Activated CD4-positive, alpha-beta T cell treated with anti-CD3 and anti-CD28 coated beads, Interleukin-2, amount 50 U/mL, for 16 hours (primary cell): ENCODE measurements at regions not wholly inside any gene's neighbourhood (a gene's known extent, or its start where the extent isn't known, plus 50 kb on each side); places are given as distances from the start of the nearest gene placed in this dataset.
A peak's percentile ranks its signal among the peaks of the same experiment; 100 is the strongest.

Source experiments
- DNase-seq: peaks from one replicate; pipeline ENCODE4 v3.0.0-alpha.2; 2020

DNA sequence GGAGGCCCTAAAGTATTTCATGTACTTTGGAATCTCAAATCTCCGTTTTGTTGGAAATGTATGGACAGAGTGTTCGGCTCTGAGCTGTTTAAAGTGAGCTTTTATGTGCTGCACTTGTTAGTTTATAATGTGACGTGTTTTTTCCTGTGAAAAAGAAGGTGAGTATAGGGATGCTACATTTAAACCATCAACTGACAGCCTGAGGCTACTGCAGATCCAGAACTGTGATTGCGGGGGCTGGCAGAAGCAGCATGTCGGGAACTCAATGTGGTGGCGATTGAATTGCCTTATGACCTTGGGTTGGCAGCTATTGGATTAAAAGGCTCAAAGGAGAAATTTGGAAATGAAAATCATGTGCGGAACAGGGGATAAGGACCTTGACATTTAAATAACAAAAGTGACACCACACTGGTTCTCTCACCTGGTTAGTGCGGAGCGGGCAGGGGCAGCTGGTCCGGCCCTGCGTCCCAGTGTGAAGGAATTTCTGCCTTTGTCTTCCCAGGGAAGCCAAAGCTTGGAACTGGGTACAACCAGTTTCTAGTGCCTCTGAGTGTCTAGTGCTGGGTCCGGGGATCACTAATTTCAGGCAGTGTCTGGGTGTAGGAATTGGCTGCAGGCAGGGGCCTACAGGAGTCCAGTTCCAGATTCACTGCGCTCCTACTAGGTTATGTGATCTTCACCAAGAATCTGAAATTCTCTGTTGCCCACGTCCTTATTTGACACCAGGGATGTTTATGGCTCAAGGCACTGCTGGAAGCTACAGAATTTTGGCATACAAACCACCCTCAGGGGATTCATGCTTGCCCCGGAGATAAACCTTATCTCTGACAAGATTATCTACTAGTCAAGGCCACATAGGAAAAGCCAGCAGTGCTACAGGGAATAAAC, 120.7 kb upstream of the ERCC6L2 start:
- no peak for DNase-seq

GRCh38 chr9:95753762-95754465, 121.6 kb upstream of the ERCC6L2 start:
- no peak for DNase-seq

DNA sequence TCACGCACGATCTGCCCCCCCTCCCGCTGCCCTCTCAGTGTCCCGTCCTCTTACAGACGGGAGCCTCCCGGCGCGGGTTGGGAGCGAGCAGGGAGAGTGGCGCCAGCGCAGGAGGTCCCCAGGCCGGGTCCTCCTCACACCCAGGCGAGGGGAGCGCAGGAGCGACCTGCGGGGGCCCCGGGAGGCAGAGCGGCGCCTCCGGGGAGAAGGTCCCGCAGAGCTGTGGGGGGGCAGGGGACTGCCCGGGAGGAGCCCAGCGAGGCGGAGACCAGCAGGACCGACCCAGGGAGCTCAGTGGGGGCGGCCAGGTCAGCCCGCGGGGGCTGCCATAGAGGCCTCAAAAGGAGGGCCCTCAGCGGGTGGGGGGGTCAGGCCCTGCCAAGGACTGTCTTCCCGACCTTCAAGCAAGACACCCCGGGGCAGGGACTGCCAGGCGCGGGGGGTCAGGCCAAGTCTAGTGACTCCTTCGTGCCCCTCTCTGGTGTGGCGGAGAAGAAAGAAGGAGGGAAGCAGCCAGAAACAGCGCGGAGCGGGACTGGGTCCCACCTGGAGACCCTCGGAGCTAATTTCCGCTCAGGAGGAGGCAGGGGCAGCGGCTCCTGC, 123.3 kb upstream of the ERCC6L2 start:
- DNase-seq = no peak

DNA sequence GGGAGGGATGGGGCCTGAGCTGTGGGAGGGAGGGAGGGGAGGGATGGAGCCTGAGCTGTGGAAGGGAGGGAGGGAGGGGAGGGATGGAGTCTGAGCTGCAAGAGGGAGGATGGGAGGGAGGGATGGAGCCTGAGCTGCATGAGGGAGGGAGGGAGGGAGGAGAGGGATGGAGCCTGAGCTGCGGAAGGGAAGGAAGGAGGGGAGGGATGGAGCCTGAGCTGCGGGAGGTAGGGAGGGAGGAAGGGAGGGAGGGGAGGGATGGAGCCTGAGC, 124.0 kb upstream of the ERCC6L2 start:
- no peak for DNase-seq

DNA sequence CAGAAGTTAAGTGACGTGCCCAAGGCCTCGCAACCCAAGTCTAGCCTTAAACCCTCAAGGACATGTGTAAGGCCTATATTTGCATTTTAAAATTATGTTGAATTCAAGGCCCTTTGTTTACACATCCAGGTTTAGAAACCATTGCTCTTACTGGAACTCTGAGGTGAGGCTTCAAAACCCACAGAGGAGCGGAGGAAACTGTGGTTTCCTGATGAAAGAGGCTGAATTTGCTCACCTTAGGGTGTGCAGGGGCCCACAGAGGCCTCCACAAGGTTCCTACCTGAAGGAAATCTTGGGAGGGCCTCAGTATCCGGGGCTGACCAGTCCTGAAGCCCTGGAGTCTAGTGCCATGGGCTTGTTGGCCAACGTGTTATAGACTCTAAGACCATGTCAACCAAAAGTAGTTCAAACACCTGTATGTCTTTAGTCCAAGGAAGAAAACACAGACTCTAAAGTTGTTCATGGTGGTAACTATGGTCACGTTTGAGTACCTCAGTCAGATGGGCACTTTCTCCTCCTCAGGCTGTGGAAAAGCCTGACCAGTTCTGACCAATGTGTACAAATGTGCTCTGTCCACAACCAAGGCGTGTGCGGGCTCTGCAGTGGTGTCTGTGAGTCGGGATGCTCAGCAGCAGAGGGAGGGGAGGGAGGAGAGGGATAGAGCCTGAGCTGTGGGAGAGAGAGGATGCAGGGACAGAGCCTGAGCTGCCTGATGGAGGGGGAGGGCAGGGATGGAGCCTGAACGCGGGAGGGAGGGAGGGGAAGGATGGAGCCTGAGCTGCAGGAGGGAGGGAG, 124.6 kb upstream of the ERCC6L2 start:
- peak; percentile 59 for DNase-seq

GRCh38 chr9:95749493-95749892, 126.0 kb upstream of the ERCC6L2 start:
- DNase-seq = no peak

- no peak for DNase-seq
Observed at GRCh38 chr9:95746408-95747180, 128.9 kb upstream of the ERCC6L2 start.

DNA sequence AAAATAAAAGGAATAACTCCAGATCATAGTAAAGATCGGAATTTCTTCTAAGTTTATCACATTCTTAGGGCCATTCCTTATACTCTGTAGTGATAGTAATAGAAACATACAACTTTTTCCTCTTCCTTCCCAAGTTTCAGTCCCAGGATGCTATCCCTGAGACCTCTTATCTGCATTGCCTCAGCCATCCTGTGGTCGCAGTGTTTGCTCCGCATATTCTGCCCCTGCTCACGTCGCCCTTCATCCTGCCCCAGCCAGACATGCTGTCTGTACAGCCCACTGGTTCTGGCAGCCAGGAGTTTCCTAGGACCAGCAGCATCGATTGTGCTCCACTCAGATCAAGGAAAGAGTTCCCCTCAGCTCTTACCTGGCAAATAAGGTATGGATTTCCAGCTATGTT, 132.7 kb upstream of the ERCC6L2 start:
- no peak for DNase-seq

- no peak for DNase-seq
Observed at GRCh38 chr9:95741631-95742030, 133.9 kb upstream of the ERCC6L2 start.

DNA sequence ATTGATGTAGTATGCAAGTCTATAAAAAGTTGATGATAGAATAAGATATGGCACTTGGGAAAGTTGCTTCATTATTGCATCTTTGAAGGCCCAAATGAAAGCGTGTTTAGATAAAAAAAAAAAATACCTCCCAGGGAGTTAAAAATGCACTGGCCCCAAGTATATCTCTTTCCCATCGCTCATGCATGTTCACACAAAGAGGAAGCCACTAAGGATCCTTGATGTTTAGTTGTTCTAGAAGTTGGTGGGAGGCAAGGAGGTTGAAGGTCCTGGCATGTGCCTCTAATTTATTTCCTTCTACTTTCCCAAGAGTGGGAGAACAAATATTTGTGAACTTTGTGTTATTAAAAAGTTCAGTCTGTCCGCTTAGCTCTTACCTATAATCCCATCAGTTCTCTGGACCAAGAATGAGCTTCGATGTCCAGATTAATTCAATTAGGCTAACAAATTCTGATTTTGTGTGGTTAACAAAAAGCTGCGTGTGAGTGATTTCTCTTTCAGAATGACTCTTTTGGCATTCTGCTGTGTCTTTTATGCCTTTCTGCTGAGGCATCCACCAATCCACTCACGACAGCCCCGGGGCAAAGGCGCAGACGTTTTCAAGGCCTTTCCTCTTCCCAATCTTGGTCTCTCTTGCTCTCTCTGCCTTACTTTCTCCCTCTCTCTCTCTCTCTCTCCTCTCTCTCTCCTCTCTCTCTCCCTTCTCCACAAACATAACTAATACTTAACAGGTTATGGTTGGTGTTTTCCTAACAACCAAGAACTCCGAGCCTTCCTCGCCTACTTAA, 135.1 kb upstream of the ERCC6L2 start:
- peak; percentile 20 for DNase-seq

DNA sequence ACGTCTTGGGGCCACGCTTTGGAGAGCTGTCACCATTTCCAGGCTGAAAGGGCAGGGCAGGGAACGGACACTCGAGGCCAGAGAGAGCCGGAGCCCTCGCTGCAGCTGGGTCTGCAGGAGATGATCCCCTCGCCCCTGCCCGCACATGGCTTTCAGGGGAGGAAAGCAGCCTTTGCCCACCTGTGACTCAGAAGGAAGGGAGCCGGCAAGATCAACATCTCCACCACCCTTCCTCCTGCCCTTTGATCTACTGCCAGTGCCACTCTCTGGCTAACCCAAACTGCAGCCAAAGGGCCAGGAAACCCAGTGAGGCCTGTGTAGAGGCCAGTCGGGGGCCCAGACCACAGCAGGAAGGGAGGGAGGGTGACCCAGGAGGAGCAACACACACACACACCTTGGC, 137.1 kb upstream of the ERCC6L2 start:
- no peak for DNase-seq

GRCh38 chr9:95736891-95737522, 138.5 kb upstream of the ERCC6L2 start:
- no peak for DNase-seq

DNA sequence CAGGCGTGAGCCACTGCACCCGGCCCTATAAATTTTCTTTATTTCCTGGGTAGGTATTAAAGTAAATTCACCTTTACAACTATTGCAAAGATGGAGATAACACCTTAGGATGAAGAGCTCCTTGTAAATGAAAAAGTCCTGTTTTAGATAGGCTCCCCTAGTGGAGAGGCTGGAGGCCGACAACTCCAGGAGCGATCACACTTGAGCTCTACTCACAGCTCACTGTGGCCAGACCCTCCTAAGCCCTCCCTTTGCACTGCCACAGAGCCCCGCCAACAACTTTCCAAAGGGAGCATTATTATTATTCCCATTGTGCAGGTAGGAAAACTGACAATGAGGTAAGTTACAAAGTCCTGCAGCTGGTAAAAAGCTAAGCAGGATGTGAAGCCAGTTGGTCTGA, 139.1 kb upstream of the ERCC6L2 start:
- DNase-seq = no peak

GRCh38 chr9:95735701-95736100, 139.8 kb upstream of the ERCC6L2 start:
- no peak for DNase-seq

GRCh38 chr9:95733741-95734666, 141.5 kb upstream of the ERCC6L2 start:
- DNase-seq = no peak

DNA sequence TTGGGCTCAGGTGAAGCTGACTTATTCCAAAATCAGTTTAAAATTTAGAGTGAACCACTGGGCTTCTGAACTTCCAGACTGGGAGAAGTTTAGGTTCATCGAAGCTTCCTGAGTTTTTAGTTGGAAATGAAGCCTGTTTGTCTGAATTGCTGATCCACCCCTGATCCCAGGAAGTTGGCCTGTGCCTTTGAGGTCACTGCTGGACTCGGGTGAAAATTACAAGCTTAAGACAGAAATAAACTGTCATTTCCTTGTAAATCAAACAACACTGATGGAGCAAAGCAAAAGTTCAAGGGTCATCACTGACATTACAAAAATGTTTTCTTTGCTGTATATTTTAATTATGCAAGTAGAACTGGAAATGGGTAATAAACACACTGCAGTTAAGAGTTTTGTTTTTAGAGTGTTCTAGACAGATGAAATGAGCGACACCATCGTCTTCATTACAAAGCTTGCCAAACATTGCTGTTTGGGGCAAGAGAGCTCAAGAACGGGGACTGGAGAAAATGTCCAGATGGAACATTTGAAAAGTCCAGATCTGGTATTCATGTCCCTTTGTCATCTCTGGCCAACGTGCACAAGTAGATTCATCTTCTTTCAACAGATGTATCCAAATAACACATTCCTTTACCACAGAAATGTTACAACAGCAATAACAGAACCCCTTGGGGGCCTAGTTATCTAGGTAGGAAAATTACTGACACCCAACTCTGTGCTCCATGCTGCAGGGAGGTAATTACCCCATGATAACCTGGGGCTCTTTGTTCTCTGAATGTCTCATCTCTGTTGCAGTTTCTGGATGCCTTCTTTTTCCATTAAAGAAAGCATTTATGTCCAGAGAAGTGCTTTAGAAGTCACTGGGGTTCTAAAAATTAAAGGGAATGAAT, 142.4 kb upstream of the ERCC6L2 start:
- DNase-seq = no peak

DNA sequence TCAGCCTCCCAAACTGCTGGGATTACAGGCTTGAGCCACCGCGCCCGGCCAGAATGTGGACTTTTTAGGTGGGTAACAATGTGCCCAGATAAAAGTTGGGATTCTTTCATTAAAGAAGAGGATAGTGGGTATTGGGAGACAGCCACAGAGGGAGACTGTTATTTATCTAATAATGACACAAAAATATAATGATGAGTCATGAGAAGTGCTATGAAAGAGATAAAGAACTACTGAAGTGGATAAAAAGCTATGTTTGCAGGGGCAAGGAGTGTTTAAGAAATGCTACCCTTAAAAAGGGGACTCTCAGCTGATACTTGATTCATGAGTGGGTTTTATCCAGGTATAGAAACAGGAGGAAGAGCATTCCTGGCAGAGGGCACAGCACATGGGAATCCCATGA, 143.6 kb upstream of the ERCC6L2 start:
- no peak for DNase-seq

DNA sequence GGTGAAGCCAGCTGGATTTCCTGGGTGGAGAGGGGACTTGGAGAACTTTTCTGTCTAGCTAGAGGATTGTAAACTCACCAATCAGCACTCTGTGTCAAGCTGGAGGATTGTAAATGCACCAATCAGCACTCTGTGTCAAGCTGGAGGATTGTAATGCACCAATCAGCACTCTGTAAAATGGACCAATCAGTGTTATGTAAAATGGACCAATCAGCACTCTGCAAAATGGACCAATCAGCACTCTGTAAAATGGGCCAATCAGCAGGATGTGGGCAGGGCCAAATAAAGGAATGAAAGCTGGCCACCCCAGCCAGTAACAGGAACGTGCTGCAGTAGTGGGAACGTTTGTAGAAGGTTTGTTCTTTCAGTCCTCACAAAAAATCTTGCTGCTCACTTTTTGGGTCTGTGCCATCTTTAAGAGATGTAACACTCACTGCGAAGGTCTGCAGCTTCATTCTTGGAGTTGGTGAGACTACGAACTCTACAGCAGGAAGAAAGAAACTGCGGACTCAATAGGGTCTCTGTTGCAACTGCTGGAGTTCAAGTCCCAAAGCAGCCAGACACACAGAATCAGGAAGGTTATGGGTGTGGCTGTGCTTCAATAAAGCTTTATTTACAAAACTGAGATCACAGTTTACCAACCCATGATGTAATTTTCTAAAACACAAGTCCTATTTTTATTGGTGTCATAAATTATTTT, 145.7 kb upstream of the ERCC6L2 start:
- DNase-seq = no peak
